Fibroblast of skin of abdomen (primary cell): ENCODE measurements at regions not wholly inside any gene's neighbourhood (a gene's known extent, or its start where the extent isn't known, plus 50 kb on each side); places are given as distances from the start of the nearest gene placed in this dataset.
"Not testable (repeated sequence)": the region's sequence is repeated elsewhere in the genome, so short reads cannot be mapped to it uniquely, and the experiment has no call there.

Source experiments
- DNase-seq: peaks from one replicate; pipeline ENCODE4 v3.0.0-alpha.2; 2013

DNA sequence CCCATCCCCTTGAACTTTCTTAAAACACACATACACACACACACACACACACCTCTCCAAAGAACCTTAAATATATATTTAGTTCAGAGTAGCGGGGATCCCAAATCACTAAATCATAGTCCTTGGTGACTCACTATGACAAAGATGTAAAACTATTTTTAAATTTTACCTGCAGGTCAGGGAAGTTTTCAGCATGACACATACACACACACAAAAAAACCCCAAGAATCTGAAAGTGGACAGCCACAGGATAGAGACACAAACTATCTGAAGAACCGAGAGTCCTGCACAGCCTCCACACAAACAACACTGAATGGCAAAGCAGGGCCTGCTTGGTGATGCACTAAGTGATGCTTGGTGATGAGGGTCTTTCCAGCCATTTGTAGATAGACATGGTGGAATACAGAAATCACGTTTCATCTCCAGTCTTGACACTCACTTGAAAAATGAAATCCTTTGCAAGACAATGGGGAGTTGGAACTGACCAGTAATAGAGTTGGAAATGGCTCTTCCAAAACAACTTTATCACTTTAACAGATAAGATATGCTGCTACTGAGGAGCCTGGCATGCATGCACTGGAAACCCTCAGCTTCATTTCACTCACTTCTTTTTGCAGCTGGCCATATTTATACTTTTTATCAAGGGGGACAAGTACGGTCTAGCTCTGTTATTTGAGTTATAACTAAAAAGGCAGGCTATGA is 307.3 kb downstream of the RAPGEF2 start:
- peak; percentile 48 for DNase-seq

DNA sequence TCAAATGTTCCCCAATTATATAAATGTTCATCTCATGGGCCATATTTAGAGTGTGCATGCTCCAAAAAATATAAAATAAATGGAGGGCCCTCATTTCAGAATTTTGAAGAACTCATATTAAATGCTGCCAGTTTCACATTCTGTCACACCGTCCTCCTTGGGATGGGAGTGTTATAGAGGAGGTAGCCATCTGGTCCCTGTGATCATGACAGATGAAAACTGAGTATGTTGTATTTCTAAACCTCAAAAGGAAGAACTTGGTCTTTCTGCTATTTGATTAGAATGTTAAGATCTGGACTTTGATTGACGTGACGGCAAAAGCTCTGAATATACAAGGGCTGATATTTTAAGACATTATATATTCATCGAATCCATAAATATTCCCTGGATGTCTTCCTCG is 308.0 kb downstream of the RAPGEF2 start:
- no peak for DNase-seq

DNA sequence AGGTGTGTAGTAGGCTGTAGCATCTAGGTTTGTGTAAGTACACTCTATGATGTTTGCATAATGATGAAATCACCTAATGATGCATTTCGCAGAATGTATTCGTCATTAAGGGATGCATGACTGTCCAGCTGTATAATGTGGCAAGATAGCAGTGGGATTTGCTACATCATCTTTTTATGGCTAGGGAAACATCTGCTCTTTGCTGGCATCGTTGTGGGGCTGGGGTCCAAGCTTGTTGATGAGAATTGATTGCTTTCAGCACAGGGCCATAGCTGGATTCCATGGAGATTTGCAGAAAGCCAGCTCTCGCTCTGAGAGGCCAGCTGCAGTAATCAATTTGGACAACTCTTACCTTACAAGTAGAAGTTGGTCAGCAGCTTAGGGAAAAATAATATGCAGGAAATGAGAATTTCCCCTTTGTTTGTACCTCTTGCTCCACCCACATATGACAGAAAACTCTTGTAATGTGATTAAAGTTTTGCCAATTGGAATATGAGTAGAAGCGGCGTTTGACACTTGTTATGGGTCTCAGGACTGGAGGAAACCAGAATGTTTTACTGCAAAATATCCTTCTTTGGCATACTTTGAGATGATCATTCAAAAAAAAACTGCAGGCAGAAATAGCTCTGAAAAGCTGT is 310.5 kb downstream of the RAPGEF2 start:
- DNase-seq, result no peak

DNA sequence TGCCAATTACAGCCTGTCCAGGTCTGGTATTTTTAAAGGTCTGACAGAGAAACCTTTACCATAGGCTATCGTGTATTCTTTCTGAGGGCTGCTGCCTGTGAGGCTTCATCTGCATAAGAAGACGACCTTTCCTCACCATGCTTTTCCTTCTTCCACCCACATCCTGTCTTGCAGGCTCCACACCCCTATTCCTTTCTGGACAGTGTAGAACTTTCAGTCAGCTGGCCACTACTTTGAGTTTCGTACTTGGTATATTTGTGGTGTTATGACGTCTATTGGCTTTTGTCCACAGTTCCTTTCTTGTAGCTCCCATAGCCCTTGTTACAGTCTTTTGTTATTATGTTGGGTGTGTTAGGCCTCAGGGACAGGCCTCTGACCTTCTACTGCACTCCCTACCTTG is 311.4 kb downstream of the RAPGEF2 start:
- no peak for DNase-seq

DNA sequence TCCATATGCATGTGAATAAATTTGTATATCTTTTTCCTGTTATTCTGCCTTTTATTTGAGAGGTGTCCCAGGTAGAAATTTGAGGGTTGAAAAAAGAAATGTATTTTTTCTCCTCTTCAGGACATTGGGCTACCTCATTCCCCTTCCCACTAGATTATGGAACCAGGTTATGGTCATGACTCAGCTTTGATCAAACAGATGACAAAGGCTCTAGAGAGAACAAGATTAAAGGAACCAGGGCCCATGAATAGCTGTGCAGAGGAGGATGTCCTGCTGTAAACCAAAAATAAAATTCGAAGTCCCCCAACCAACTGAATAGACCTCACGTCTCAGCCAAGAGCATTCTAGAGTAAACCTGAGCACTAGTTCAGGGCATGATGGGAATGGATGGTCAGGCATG is 313.2 kb downstream of the RAPGEF2 start:
- DNase-seq, result no peak

DNA sequence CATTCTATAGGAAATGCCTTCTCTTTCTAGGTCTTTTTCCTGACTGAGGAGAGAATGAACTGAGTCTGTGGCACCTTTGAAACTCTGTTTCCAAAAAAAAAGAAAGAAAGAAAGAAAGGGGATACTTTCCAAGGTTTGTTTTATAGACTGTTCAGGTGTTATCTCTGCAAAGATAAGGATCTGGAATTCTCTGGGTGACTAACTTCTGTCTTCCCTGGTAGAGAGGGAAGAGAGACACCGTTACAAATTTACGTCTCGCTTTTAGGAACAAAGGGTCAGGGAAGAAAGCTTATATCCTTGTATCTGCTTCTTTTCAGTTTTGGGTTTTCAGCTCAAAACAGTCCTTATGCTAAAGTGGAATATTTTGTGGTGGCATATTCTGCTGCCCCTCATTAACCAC is 314.1 kb downstream of the RAPGEF2 start:
- no peak for DNase-seq

DNA sequence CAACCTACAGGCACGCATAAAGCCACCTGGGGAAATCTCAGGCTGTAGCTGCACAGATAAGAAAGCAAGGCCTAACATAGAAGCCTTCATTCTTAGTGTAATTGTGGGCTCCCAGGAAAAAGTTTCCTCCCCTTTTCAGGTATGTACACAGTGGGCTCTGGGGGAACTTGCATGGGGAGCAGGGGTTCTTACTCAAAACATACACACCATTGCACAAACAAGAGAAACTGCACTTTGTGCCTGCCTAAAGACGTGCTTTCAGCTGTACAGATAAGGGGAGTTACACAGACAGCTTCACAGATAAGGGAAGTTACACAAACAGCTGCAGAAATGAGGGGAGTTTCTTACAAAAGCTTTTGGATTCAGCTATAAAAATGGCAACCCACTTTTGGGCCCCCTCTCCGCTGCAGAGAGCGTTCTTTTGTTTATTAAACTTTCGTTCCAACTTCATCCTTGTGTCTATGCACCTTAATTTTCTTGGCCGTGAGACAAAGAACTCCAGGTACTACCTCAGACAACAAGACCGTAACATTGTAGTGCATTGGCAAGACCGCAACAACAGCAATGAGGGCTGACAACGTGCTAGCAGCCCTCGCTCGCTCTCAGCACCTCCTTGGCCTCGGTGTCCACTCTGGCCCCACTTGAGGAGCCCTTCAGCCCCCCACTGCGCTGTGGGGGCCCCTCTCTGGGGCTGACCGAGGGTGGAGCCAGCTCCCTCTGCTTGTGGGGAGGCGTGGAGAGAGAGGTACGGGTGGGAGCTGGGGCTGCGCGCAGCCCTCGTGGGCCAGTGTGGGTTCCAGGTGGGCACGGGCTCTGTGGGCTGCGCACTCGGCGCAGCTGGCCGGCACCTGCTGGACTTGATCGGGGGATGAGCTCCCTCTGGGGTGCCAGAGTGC is 317.5 kb downstream of the RAPGEF2 start:
- no peak for DNase-seq

DNA sequence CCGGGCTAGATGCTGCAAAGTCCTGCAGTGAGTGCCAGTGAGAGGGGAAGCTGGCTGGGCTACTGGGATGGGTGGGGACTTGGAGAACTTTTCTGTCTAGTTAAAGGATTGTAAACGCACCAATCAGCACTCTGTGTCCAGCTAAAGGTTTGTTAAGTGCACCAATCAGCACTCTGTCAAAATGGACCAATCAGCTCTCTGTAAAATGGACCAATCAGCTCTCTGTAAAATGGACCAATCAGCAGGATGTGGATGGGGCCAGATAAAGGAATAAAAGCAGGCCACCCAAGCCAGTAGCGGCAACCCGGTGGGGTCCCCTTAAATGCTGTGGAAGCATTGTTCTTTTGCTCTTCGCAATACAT is 318.2 kb downstream of the RAPGEF2 start:
- DNase-seq, result not testable (repeated sequence)

DNA sequence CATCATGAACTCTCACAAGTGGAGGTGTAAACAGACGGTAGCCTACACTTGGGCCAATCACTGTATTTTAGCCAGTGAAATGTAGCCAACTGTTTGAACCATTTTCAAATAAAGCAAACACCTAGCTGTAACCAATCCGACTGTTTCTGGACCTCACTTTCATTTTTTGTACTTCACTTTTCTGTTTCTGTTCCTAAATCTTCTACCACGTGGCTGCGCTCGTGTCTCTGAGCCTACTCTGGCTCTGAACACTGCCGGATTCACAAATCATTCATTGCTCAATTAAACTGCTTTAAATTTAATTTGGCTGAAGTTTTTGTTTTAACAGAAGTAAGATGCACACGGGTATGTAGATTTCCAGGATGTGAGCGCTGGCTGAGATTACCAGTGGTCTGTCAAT is 319.1 kb downstream of the RAPGEF2 start:
- no peak for DNase-seq

DNA sequence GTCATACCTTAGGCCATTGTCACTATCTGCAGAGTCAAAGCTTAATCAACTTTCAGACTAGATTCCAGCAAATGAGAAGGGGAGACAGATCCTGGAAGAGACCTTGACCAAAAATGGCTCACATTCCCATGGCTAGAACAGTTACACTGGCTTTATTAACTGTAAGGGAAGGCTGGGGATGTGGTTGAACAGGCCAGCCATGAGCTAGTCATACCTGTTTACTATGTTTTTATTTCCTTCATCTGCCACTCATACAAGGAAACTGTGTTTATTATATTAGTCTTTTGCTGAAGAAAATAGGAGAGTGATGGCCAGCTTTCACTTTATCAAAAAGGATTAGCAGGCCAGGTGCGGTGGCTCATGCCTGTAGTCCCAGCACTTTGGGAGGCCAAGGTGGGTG is 319.7 kb downstream of the RAPGEF2 start:
- DNase-seq, result no peak

DNA sequence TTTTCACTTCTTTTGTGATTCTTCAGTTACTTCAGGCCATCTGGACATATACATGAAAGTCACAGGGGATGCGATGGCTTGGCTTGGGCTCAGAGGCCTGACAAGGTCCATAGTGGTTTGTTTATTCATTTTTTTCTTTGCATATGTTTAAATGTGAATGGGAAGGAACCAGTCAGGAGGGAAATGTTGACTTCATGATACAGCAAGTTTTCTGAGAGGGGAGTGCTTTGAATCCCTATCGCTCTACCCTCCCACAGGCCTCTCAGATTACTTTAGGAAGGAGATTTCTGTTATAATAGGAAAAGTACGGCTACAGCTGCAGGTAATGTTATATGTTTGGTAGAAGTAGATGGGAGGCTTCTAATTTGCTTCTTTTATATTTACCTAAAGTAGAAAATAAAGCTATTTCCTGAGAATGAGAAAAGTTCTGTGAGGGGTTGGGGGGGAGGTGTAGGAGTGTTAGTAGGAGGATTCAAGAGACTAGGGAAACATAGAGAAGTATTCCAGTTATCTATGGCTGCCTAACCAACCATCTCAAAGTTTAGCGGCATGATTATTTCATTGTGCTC is 322.9 kb downstream of the RAPGEF2 start:
- DNase-seq, result no peak

DNA sequence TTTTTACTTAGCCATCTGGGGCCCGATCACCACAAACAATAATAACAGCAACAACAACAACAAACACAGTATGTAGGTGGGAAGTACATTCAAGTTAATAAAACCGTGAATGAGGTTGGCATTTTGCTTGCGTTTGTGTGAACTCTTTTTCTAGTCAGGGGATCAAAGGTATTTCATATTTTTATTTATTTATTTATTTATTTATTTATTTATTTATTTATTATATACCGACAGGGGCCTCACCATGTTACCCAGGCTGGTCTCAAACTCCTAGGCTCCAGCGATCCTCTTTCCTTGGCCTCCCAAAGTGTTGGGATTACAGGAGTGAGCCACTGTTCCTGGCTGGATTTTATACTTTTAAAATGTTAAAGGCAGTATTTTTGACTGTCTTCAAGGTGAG is 325.4 kb downstream of the RAPGEF2 start:
- no peak for DNase-seq

DNA sequence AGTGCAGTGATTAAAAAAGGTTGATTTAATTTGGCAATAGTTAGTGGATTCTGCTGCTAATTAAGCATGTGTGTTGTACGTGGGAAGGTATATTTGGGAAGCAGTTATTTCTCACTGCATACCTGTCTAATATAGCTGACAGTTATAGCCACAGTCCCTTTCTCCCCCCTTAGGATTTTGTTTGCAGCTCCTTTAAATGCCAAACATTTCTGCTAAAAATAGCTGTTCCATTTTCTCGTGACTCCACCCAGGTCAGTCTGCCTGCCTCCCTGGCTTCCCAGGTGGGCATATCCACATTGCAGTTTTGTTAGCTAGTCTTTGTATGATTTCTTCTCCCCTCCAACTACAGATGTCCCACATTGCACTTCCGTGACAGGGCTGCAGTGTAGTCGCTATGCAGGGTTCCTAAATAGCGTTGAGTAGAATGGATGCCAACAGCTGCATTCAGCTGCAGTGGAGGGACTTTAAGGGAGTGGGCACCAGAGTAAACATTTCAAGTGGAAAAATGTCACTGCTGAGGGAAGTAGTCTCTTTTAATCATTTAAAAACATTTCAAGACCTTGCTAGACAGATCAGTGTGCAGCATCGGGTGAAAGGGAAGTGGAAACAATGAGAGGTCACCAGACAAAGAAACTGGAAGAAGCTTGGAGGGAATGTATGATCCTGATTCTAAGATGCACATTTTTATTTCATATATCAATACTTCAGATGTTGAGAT is 326.3 kb downstream of the RAPGEF2 start:
- DNase-seq, result no peak

DNA sequence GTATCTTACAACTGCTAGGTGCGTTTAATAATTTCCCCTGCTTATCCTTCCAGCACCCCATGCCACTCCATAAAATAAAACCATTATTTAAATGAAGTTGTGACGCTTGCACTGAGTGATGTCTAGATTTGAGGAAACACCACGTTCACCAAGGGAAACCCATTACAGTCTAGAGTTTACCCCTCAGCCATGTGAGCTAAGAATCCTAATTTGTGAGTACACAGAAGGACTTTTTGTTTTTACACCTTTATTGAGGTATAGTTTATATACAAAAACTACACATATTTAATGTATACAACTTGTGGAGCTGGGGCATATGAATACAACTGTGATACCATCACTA is 326.8 kb downstream of the RAPGEF2 start:
- DNase-seq, result no peak

DNA sequence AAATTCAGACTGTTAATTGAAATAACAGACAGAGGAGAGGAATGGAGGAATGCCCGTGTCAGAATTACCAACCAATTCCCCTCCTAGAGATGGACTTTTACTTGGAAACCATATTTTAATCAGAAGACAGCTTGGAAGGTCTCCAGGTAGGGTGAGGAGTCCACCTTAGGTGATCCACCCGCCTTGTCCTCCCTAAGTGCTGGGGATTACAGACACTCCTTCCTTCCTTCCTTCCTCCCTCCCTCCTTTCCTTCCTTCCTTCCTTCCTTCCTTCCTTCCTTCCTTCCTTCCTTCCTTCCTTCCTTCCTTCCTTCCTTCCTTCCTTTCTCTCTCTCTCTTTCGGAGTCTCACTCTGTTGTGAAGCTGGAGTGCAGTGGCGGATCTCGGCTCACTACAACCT is 328.0 kb downstream of the RAPGEF2 start:
- no peak for DNase-seq

DNA sequence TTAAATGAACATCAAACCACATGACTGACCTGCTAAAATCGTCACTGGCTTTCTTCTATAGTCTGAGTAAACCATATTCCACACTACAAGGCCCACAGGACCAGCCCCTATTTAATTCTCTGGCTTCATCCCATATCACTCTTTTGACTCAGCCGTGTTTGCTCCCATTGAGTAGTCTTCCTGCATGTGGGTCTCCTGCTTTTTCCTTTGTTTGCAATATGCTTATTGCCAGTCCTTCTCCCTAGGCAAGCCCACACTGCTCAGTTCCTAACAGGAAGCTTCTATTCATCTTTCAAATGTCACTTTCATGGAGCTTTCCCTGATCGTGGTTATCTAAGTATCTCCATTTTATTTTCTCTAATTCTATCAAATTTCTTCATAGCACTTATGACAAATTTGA is 329.6 kb downstream of the RAPGEF2 start:
- DNase-seq, result no peak

DNA sequence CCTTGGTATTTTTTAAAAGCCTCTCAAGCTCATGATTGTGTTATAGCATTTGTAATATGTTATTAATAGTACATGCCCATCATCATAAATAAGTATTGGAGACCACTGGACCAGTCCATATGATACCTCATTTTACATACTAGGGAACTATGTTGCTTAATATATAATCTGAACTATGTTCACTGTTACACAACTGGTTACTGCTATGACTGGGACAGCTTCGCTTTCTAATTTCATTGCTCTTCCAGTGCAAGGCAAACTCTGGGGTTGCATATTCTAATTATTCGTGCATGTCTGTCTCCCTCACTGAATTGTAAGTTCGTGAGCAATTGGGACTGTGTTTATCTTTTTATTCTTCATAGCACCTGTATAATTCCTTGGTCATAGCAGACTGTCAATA is 330.5 kb downstream of the RAPGEF2 start:
- DNase-seq, result no peak

DNA sequence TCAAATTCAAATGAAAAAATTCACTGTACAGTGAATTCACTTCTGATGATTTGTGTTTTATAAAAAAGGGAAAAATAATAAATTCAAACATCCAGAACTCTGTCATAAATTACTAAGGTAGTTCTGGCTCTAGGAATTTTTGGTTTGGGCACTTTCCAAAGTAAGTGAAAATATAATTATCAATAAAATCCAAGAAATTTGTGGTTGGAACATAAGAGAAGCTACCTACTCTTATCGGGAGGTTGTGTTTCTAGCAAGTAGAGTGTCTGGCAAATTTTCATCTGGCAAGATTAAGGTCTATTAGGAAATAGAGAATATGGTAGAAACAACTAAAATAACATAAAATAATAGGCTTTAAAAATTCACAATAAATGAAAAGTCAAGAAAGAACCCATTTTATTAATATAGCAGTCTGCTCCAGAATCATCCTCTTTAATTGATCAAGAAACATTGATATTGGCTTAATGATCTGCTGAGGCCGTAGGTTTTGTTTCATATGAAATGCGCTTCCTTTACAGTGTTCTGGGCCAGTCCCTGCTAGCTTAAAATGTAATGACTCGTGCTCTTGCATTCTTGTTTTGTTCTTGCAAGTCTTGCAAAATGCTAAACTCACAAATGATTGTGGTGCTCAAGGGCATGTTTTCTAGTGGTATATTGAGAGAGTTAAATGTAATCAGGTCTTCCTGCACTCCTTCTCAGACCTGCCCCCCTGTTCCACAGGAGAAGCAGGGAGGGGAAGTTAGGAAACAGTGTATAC is 331.4 kb downstream of the RAPGEF2 start:
- DNase-seq, result peak; percentile 72

DNA sequence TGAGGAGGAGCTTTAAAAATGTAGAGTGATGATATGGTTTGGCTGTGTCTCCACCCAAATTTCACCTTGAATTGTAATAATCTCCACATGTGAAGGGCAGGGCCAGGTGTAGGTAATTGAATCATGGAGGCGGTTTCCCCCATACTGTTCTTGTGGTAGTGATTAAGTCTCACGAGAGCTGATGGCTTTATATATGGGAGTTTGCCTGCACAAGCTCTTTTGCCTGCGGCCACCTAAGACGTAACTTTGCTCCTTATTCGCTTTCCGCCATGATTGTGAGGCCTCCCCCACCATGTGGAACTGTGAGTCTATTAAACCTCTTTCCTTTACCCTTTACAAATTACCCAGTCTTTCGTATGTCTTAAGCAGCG is 332.0 kb downstream of the RAPGEF2 start:
- no peak for DNase-seq

DNA sequence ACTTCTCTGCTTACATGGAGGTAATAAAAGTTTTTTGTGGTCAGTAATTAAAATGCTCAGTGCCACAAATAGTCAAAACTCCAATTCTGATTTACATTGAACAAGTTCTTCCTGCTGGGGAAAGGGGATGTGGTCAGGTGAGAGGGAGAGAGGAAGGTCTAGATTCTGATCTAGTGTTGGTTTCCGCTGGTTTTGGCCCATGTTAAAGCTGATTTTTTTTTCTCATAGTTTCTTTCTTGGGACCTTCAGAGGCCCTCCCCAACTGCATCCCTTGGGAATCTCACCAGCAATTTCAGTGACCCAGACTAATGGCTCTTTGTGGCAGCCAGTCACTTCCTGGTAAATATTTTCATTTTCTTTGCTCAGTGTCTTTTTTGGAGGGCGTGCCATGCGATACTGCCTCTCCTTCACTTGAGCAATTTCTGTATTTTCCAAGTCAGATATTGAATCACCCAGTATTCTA is 332.7 kb downstream of the RAPGEF2 start:
- no peak for DNase-seq

DNA sequence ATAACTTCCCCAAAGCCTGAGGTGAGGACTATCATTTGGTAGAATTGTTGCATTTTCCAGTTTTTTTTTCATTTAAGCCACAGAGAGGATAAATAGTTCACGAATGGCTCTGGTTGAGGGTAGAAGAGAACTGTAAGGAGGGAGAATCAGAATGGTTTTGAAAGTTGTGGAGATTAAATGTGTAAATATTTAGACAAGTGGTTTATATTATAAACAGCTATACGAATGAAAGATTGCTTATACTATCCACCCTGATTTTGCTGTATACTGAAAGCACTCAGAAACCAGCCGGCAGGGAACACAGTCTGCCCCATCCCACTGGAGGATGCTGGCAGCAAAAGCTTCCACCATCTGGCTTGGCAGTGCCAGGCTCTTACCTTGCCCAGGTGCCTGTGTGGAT is 341.1 kb downstream of the RAPGEF2 start:
- no peak for DNase-seq

DNA sequence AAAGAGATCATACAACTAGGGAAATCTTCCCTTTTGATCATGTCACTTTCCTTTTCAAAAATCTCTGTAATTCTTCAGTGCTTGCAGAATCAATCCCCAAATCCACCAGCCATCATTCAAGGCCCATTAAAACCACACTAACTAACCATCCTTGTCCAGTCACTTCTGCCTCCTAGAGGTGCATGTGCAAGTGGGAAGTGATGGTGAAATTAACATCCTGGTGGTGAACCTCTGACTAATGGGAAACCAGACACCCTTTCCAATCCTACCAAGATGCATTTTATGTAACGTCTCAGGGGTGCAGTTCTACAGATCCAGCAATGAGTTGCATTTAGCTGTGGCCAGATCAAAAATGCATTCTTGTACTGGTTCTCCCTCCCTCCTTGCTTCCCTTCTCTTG is 341.8 kb downstream of the RAPGEF2 start:
- DNase-seq, result peak; percentile 65
